ENCODE measurements at regions not wholly inside any gene's neighbourhood (a gene's known extent, or its start where the extent isn't known, plus 50 kb on each side); places are given as distances from the start of the nearest gene placed in this dataset.

DNA sequence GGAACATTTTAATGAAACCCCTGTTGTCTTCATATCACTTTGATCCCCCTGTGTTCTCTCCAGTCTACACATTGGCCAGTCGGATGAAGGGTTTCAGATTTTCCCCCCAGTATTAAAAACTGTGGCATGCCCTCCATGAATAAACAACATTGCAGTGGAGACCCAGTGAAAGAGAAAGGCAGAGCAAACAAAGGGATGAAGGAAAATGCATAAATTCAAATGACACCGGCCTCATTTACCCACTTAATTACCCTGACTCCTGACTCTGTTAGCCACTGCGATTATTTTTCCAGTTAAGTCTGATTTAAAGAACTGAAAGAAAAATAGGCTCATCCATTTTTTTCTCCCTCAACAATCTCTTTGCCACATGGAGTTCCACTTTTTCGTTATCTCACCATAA is 569.2 kb downstream of the TFAP2B start:
- Histone ChIP-seq H3K4me3 (IDR thresholded peaks at IDR 0.05; ENCODE audit: insufficient read depth, low read depth, low read length) (no peak overlapping the region), H4K20me1 (ENCODE audit: insufficient read depth) (no peaks in the 10 kb centered on the region), H3K36me3 (ENCODE audit: insufficient read depth) (no peaks in the 10 kb centered on the region), H3K9ac (no peak overlapping the region), H3K4me2 (no peak overlapping the region), H3K27ac (no peak overlapping the region), H3K79me2 (ENCODE audit: insufficient read depth, low read depth) (no peaks in the 10 kb centered on the region), H2AFZ (ENCODE audit: low read depth) (no peak overlapping the region), H3K4me1 (ENCODE audit: low read depth, poor library complexity, severe bottlenecking) (no peaks in the 10 kb centered on the region), H3K27me3 (ENCODE audit: insufficient read depth, low read depth) (no peaks in the 10 kb centered on the region)
- TF ChIP-seq CTCF (conservative IDR thresholded peaks at IDR 0.05; ENCODE audit: low read depth, low read length): no peak

DNA sequence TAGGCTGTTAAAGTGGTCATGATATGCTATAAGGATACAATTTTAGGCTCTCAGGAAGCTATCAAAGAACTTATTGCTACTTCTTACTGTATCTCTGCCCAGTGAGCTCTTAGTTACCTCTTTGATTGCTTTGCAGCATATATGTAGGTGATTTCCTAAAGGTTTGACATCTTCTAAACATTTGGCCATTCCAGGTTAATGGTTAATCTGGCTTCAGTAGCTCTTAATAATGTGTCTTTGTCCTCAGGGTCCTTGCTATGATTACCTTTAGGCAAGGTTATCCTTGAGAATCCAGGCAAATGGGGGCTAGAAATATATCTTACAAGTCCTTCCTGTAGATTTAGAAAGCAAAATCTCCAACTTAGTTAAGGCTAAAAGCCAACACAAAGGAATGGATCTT is 575.4 kb downstream of the TFAP2B start:
- Histone ChIP-seq H3K4me2 (no peak overlapping the region), H3K4me1 (ENCODE audit: low read depth, poor library complexity, severe bottlenecking) (no peaks in the 10 kb centered on the region)

DNA sequence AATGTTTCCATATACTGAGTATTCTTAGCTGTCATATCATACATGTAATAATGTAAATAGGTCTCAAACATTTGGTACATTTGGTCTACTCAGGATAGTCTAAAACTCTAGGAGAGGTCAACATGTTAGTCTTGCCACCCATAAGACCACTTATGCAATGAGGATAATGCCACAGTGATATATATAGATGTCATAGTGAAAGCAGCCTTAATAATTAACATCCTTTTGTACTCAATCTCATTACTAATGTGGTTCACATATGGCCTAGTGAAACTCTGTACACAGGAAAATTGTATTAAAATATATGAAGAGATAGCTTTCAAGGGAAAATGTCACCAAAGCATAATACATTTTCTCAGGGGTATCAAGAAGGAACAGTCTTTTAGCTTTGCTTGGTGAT is 577.9 kb downstream of the TFAP2B start:
- H4K20me1 ChIP-seq (ENCODE audit: insufficient read depth): no peaks in the 10 kb centered on the region
- H3K79me2 ChIP-seq (ENCODE audit: insufficient read depth, low read depth): no peaks in the 10 kb centered on the region
- no peak overlapping the region for H3K4me3 ChIP-seq (IDR thresholded peaks at IDR 0.05; ENCODE audit: insufficient read depth, low read depth, low read length)
- no peaks in the 10 kb centered on the region for H3K27me3 ChIP-seq (ENCODE audit: insufficient read depth, low read depth)
- H3K27ac ChIP-seq: no peak overlapping the region
- no peaks in the 10 kb centered on the region for H3K36me3 ChIP-seq (ENCODE audit: insufficient read depth)
- TF ChIP-seq CTCF (conservative IDR thresholded peaks at IDR 0.05; ENCODE audit: low read depth, low read length): no peak
- H3K9ac ChIP-seq: no peak overlapping the region
- no peak overlapping the region for H3K4me2 ChIP-seq
- no peak overlapping the region for H2AFZ ChIP-seq (ENCODE audit: low read depth)
- H3K4me1 ChIP-seq (ENCODE audit: low read depth, poor library complexity, severe bottlenecking): no peaks in the 10 kb centered on the region

More for the DNA sequence above, 575.4 kb downstream of the TFAP2B start:
- H3K4me3 ChIP-seq (IDR thresholded peaks at IDR 0.05; ENCODE audit: insufficient read depth, low read depth, low read length): no peak overlapping the region
- no peak overlapping the region for H3K9ac ChIP-seq
- H3K36me3 ChIP-seq (ENCODE audit: insufficient read depth): no peaks in the 10 kb centered on the region
- no peaks in the 10 kb centered on the region for H3K79me2 ChIP-seq (ENCODE audit: insufficient read depth, low read depth)
- H3K27me3 ChIP-seq (ENCODE audit: insufficient read depth, low read depth): no peaks in the 10 kb centered on the region
- no peak overlapping the region for H2AFZ ChIP-seq (ENCODE audit: low read depth)
- no peak for TF ChIP-seq CTCF (conservative IDR thresholded peaks at IDR 0.05; ENCODE audit: low read depth, low read length)
- H4K20me1 ChIP-seq (ENCODE audit: insufficient read depth): no peaks in the 10 kb centered on the region
- H3K27ac ChIP-seq: no peak overlapping the region

- no peaks in the 10 kb centered on the region for H3K4me1 ChIP-seq (ENCODE audit: low read depth, poor library complexity, severe bottlenecking)
- no peaks in the 10 kb centered on the region for H3K79me2 ChIP-seq (ENCODE audit: insufficient read depth, low read depth)
- no peak overlapping the region for H3K4me2 ChIP-seq
- no peak overlapping the region for H2AFZ ChIP-seq (ENCODE audit: low read depth)
- H3K9ac ChIP-seq: no peak overlapping the region
- H3K27ac ChIP-seq: no peak overlapping the region
- H4K20me1 ChIP-seq (ENCODE audit: insufficient read depth): no peaks in the 10 kb centered on the region
- no peaks in the 10 kb centered on the region for H3K36me3 ChIP-seq (ENCODE audit: insufficient read depth)
- H3K4me3 ChIP-seq (IDR thresholded peaks at IDR 0.05; ENCODE audit: insufficient read depth, low read depth, low read length): no peak overlapping the region
- no peak for TF ChIP-seq CTCF (conservative IDR thresholded peaks at IDR 0.05; ENCODE audit: low read depth, low read length)
- no peaks in the 10 kb centered on the region for H3K27me3 ChIP-seq (ENCODE audit: insufficient read depth, low read depth)
Measured at GRCh38 chr6:51398064-51398705, 579.5 kb downstream of the TFAP2B start.
